Thyroid gland (tissue), 4 donors: ENCODE measurements at regions not wholly inside any gene's neighbourhood (a gene's known extent, or its start where the extent isn't known, plus 50 kb on each side); places are given as distances from the start of the nearest gene placed in this dataset.

Experiments used
- CTCF ChIP-seq, 6 experiments: fragments of 200-600 bp in 3 of 6; fragments of 450-650 bp in 3 of 6; sonication (generic) in 3 of 6; IDR thresholded peaks; one replicate each; pipeline ENCODE4 v1.5.1; 2016 to 2019; ENCODE audit warnings: antibody characterized with exemption in 6 of 6, mild to moderate bottlenecking in 2 of 6, inconsistent platforms in 1 of 6, moderate library complexity in 1 of 6
- POLR2A ChIP-seq, 2 donors: fragments of 450-650 bp; IDR thresholded peaks; one replicate each; pipeline ENCODE4 v1.6.1; 2017; ENCODE audit warnings: antibody characterized with exemption in 2 of 2, mild to moderate bottlenecking in 2 of 2, moderate library complexity in 1 of 2

DNA sequence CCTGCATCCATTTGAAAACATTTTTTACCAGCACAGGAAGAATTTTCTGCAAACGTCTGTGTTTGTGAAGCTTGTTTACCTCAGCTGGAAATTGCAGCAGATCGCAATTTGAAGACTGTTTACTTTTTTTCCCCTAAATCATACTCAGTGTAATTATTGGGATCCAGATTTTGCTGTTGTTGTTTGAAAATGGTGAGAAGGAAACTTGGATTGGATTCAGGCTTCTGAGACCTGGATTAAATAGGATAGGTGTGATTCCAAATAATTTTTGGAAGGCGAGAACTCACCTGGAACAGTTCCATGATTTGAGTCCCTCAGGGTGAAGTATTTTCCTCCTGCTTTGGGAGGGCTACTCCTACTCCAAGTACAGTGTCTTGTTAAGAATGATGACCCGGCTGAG lies 279.8 kb downstream of the STIM2 start:
- TF ChIP-seq CTCF (IDR thresholded peaks at IDR 0.05) (no peak), POLR2A (IDR thresholded peaks at IDR 0.05) (no peak)
